ENCODE measurements at regions not wholly inside any gene's neighbourhood (a gene's known extent, or its start where the extent isn't known, plus 50 kb on each side); places are given as distances from the start of the nearest gene placed in this dataset.

- Histone ChIP-seq H3K4me3 (ENCODE audit: low read length) (no peak overlapping the region), H3K4me1 (ENCODE audit: low read length) (no peaks in the 10 kb centered on the region), H3K27ac (ENCODE audit: low read length) (no peak overlapping the region), H3K4me2 (ENCODE audit: low read depth, low read length) (no peak overlapping the region), H3K27me3 (replicated peaks; ENCODE audit: insufficient read depth, low read length) (no peaks in the 10 kb centered on the region), H3F3A (ENCODE audit: insufficient read depth, low read length) (no peaks in the 10 kb centered on the region), H3K9me2 (replicated peaks; ENCODE audit: insufficient read depth, low read length) (no peaks in the 10 kb centered on the region), H3K9ac (ENCODE audit: low read length) (no peak overlapping the region), H4K20me1 (ENCODE audit: insufficient read depth, low read length) (no peaks in the 10 kb centered on the region), H3K79me2 (ENCODE audit: low read length) (no peaks in the 10 kb centered on the region), H2AFZ (ENCODE audit: low read length) (no peak overlapping the region), H3K36me3 (replicated peaks; ENCODE audit: insufficient read depth, low read length) (no peaks in the 10 kb centered on the region), H3K9me3 (replicated peaks; ENCODE audit: insufficient read depth, low read length) (no peaks in the 10 kb centered on the region)
- DNase-seq, result no peak
- TF ChIP-seq EZH2phosphoT487 (IDR thresholded peaks at IDR 0.05; ENCODE audit: low read length), result no peak
- TF ChIP-seq EZH2 (optimal IDR thresholded peaks at IDR 0.05; ENCODE audit: low read depth, low read length), result no peak
- TF ChIP-seq CTCF (IDR thresholded peaks at IDR 0.05; ENCODE audit: low read length), result no peak
These were observed 110.3 kb upstream of the TSPAN2 start for GRCh38 chr1:115199416-115200132.

GRCh38 chr1:115198938-115199337 lies 109.6 kb upstream of the TSPAN2 start:
- H3K36me3 ChIP-seq (replicated peaks; ENCODE audit: insufficient read depth, low read length), result no peaks in the 10 kb centered on the region
- no peak overlapping the region for H3K4me2 ChIP-seq (ENCODE audit: low read depth, low read length)
- H3K9me3 ChIP-seq (replicated peaks; ENCODE audit: insufficient read depth, low read length), result no peaks in the 10 kb centered on the region
- no peak overlapping the region for H2AFZ ChIP-seq (ENCODE audit: low read length)
- H3K9ac ChIP-seq (ENCODE audit: low read length), result no peak overlapping the region
- DNase-seq, result no peak
- H3K27me3 ChIP-seq (replicated peaks; ENCODE audit: insufficient read depth, low read length), result no peaks in the 10 kb centered on the region
- no peaks in the 10 kb centered on the region for H3F3A ChIP-seq (ENCODE audit: insufficient read depth, low read length)
- H3K4me1 ChIP-seq (ENCODE audit: low read length), result no peaks in the 10 kb centered on the region
- no peaks in the 10 kb centered on the region for H3K9me2 ChIP-seq (replicated peaks; ENCODE audit: insufficient read depth, low read length)
- no peak overlapping the region for H3K4me3 ChIP-seq (ENCODE audit: low read length)
- TF ChIP-seq EZH2 (optimal IDR thresholded peaks at IDR 0.05; ENCODE audit: low read depth, low read length) (no peak), EZH2phosphoT487 (IDR thresholded peaks at IDR 0.05; ENCODE audit: low read length) (no peak), CTCF (IDR thresholded peaks at IDR 0.05; ENCODE audit: low read length) (no peak)
- H3K79me2 ChIP-seq (ENCODE audit: low read length), result no peaks in the 10 kb centered on the region
- no peaks in the 10 kb centered on the region for H4K20me1 ChIP-seq (ENCODE audit: insufficient read depth, low read length)
- H3K27ac ChIP-seq (ENCODE audit: low read length), result no peak overlapping the region

GRCh38 chr1:115196296-115196695 lies 107.0 kb upstream of the TSPAN2 start:
- no peaks in the 10 kb centered on the region for H3K9me3 ChIP-seq (replicated peaks; ENCODE audit: insufficient read depth, low read length)
- no peaks in the 10 kb centered on the region for H3F3A ChIP-seq (ENCODE audit: insufficient read depth, low read length)
- no peaks in the 10 kb centered on the region for H3K9me2 ChIP-seq (replicated peaks; ENCODE audit: insufficient read depth, low read length)
- no peak overlapping the region for H3K9ac ChIP-seq (ENCODE audit: low read length)
- DNase-seq, result no peak
- H3K4me3 ChIP-seq (ENCODE audit: low read length), result no peak overlapping the region
- H2AFZ ChIP-seq (ENCODE audit: low read length), result no peak overlapping the region
- no peaks in the 10 kb centered on the region for H3K79me2 ChIP-seq (ENCODE audit: low read length)
- H3K36me3 ChIP-seq (replicated peaks; ENCODE audit: insufficient read depth, low read length), result no peaks in the 10 kb centered on the region
- H3K4me1 ChIP-seq (ENCODE audit: low read length), result no peaks in the 10 kb centered on the region
- H3K4me2 ChIP-seq (ENCODE audit: low read depth, low read length), result no peak overlapping the region
- no peak for TF ChIP-seq EZH2 (optimal IDR thresholded peaks at IDR 0.05; ENCODE audit: low read depth, low read length)
- H3K27ac ChIP-seq (ENCODE audit: low read length), result no peak overlapping the region
- H4K20me1 ChIP-seq (ENCODE audit: insufficient read depth, low read length), result no peaks in the 10 kb centered on the region
- H3K27me3 ChIP-seq (replicated peaks; ENCODE audit: insufficient read depth, low read length), result no peaks in the 10 kb centered on the region

GRCh38 chr1:115194506-115194905 lies 105.2 kb upstream of the TSPAN2 start:
- Histone ChIP-seq H3K4me1 (ENCODE audit: low read length) (no peaks in the 10 kb centered on the region), H3K27me3 (replicated peaks; ENCODE audit: insufficient read depth, low read length) (no peaks in the 10 kb centered on the region), H2AFZ (ENCODE audit: low read length) (no peak overlapping the region), H3K36me3 (replicated peaks; ENCODE audit: insufficient read depth, low read length) (no peaks in the 10 kb centered on the region), H3K79me2 (ENCODE audit: low read length) (no peaks in the 10 kb centered on the region), H4K20me1 (ENCODE audit: insufficient read depth, low read length) (no peaks in the 10 kb centered on the region), H3K27ac (ENCODE audit: low read length) (no peak overlapping the region), H3K9me2 (replicated peaks; ENCODE audit: insufficient read depth, low read length) (no peaks in the 10 kb centered on the region), H3K4me3 (ENCODE audit: low read length) (no peak overlapping the region), H3K4me2 (ENCODE audit: low read depth, low read length) (no peak overlapping the region), H3F3A (ENCODE audit: insufficient read depth, low read length) (no peaks in the 10 kb centered on the region), H3K9me3 (replicated peaks; ENCODE audit: insufficient read depth, low read length) (no peaks in the 10 kb centered on the region), H3K9ac (ENCODE audit: low read length) (no peak overlapping the region)
- no peak for DNase-seq
- no peak for TF ChIP-seq EZH2 (optimal IDR thresholded peaks at IDR 0.05; ENCODE audit: low read depth, low read length)
- no peak for TF ChIP-seq CTCF (IDR thresholded peaks at IDR 0.05; ENCODE audit: low read length)

All from MM.1S (cell line).